Activated B cell treated with CpG ODN at 0.5 μM for 24 hours (primary cell): ENCODE measurements at regions not wholly inside any gene's neighbourhood (a gene's known extent, or its start where the extent isn't known, plus 50 kb on each side); places are given as distances from the start of the nearest gene placed in this dataset.

Experiments used
- ATAC-seq: fragments of 200-7000 bp; cut with Tn5 transposase; one replicate; pipeline ENCODE4 v1.10.0; 2021; ENCODE audit warnings: low read depth, mild to moderate bottlenecking, moderate library complexity
- CTCF ChIA-PET: fragments of 350-600 bp; sonication (Branson Sonifier 250); formaldehyde crosslinking; loops from one replicate; lab custom pipeline; 2021; ENCODE audit warnings: antibody characterized with exemption; lab: Charles Lee
- POLR2A ChIA-PET: fragments of 350-600 bp; sonication (Branson Sonifier 250); formaldehyde crosslinking; loops from one replicate; lab custom pipeline; 2021; ENCODE audit warnings: antibody characterized with exemption; lab: Charles Lee
- DNase-seq: peaks from one replicate; pipeline ENCODE4 v3.0.0; 2022
- H3K27ac Mint-ChIP-seq: one replicate; pipeline ENCODE4 v1.8.0; 2020; ENCODE audit warnings: mixed read lengths
- H3K27me3 Mint-ChIP-seq: one replicate; pipeline ENCODE4 v1.8.0; 2021; ENCODE audit warnings: mixed read lengths
- H3K36me3 Mint-ChIP-seq: one replicate; pipeline ENCODE4 v1.8.0; 2021; ENCODE audit warnings: low read depth, mixed read lengths
- H3K4me1 Mint-ChIP-seq: one replicate; pipeline ENCODE4 v1.8.0; 2021; ENCODE audit warnings: mixed read lengths
- H3K4me3 Mint-ChIP-seq: one replicate; pipeline ENCODE4 v1.8.0; 2020; ENCODE audit warnings: mild to moderate bottlenecking, mixed read lengths
- H3K9me3 Mint-ChIP-seq: one replicate; pipeline ENCODE4 v1.8.0; 2020; ENCODE audit warnings: mixed read lengths
- intact Hi-C: fragments of 100-400 bp; cut with micrococcal nuclease; formaldehyde crosslinking; loops from one replicate; pipeline ENCODE4 v1.15.1; 2024
- TF ChIP-seq, protein P1 (sequence below): fragments of 200-600 bp; IDR thresholded peaks from one replicate; pipeline ENCODE4 v1.8.0; 2022; ENCODE audit warnings: antibody characterized with exemption, mild to moderate bottlenecking

DNA sequence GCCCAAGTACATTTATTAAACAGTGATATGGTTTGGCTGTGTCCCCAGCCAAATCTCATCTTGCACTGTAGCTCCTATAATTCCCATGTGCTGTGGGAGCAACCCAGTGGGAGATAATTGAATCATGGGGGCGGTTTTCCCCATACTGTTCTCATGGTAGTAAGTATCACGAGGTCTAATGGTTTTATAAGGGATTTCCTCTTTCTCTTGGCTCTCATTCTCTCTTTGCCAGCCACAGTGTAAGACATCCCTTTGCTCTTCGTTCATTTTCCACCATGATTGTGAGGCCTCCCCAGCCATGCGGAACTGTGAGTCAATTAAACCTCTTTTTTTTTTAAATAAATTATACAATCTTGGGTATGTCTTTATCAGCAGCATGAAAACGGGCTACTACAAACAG is 228.0 kb upstream of the TP63 start:
- ATAC-seq: no peak
- Mint-ChIP-seq H3K9me3 (peaks cover 2% of the 10 kb centered on the region), H3K4me3 (no peak overlapping the region), H3K4me1 (no peaks in the 10 kb centered on the region), H3K27me3 (no peaks in the 10 kb centered on the region), H3K27ac (no peak overlapping the region), H3K36me3 (no peaks in the 10 kb centered on the region)
- TF ChIP-seq, protein P1, sequence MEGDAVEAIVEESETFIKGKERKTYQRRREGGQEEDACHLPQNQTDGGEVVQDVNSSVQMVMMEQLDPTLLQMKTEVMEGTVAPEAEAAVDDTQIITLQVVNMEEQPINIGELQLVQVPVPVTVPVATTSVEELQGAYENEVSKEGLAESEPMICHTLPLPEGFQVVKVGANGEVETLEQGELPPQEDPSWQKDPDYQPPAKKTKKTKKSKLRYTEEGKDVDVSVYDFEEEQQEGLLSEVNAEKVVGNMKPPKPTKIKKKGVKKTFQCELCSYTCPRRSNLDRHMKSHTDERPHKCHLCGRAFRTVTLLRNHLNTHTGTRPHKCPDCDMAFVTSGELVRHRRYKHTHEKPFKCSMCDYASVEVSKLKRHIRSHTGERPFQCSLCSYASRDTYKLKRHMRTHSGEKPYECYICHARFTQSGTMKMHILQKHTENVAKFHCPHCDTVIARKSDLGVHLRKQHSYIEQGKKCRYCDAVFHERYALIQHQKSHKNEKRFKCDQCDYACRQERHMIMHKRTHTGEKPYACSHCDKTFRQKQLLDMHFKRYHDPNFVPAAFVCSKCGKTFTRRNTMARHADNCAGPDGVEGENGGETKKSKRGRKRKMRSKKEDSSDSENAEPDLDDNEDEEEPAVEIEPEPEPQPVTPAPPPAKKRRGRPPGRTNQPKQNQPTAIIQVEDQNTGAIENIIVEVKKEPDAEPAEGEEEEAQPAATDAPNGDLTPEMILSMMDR: no peak
- ChIA-PET POLR2A (no interaction called here), CTCF (no interaction called here)
- DNase-seq: no peak
- intact Hi-C loops: no loop called here

DNA sequence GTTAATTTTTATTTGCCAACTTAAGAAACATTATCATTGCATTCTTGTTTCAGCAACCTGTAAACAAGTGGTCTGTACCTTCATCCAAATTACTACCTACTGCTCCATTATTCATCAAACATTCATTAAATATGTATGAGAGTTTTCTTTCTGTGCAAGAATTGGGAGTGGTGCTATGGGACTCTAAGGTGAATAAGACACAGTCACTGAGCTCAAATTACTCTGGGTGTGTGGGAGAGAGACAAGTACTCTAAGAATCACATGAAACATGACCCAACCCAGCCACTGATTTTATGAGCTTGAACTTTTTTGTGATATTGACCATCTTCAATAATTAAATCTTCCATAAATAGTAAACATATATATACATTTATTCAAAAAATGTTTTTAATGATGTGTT is 227.2 kb upstream of the TP63 start:
- DNase-seq (no peak), ATAC-seq (no peak)
- CTCF ChIA-PET: no interaction called here
- Mint-ChIP-seq H3K4me3 (no peak overlapping the region), H3K27ac (no peak overlapping the region), H3K27me3 (no peaks in the 10 kb centered on the region), H3K9me3 (peaks cover 2% of the 10 kb centered on the region), H3K4me1 (no peaks in the 10 kb centered on the region), H3K36me3 (no peaks in the 10 kb centered on the region)
- intact Hi-C loops: no loop called here
- TF ChIP-seq, protein P1: no peak
- POLR2A ChIA-PET: no interaction called here

DNA sequence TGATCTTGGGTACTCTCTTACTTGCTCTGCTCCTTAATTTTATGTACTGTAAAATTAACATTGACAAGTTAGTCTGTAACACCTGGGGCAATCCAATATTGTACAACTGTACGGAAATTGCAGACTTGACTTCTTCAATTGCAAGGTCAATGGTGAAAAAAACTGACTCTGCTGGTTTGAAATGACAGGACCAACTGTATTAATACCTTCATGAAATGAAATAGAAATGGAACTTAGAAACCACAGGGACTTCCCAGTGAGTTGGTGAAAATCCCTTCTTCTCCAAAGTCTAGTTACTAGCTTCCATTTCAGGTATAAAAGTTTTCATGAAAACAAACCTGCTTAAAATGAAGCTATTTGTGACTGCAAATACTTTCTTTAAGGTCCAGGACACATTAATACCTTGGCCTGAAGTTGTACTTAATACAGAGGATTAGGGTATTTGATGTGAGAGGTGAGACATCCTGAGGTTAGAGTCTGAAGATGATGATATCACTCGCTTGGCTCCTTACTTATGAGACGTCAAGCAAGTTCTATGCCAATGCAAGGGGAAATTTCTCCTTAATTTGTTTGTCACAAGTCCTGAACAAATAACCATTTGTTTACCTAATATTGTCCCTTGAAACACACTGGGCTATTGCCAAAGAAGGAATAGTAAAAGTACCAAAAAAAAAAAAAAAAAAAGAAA is 226.2 kb upstream of the TP63 start:
- intact Hi-C loops: no loop called here
- Mint-ChIP-seq H3K4me3 (no peak overlapping the region), H3K9me3 (peaks cover 2% of the 10 kb centered on the region), H3K27me3 (no peaks in the 10 kb centered on the region), H3K36me3 (no peaks in the 10 kb centered on the region), H3K27ac (no peak overlapping the region), H3K4me1 (no peaks in the 10 kb centered on the region)
- POLR2A ChIA-PET: no interaction called here
- TF ChIP-seq, protein P1: no peak
- DNase-seq (no peak), ATAC-seq (no peak)
- CTCF ChIA-PET: no interaction called here

DNA sequence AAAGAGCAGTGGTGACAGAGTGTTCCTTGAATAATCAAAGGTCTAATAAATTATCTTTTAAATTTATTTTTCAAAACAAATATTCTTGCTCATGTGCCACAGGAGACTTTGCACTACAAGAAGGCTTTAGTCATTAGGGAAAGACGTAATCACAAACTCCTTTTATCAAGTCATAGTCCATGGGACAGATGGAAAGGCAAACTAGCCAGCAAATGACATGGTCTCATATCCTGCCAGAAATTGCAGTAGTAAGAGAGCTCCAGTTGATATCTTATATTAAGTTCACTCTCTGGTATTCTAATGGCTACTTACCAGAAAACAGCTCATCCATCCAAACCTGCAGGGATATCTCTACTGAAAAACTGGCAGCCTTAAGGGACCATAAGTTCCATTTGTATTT is 225.0 kb upstream of the TP63 start:
- ATAC-seq (no peak), DNase-seq (no peak)
- no peak overlapping the region for H3K4me3 Mint-ChIP-seq
- intact Hi-C loops: no loop called here
- TF ChIP-seq, protein P1: no peak
- CTCF ChIA-PET: no interaction called here
- peaks cover 2% of the 10 kb centered on the region for H3K9me3 Mint-ChIP-seq
- H3K27ac Mint-ChIP-seq: no peak overlapping the region
- POLR2A ChIA-PET: no interaction called here
- no peaks in the 10 kb centered on the region for H3K4me1 Mint-ChIP-seq
- H3K27me3 Mint-ChIP-seq: no peaks in the 10 kb centered on the region
- H3K36me3 Mint-ChIP-seq: no peaks in the 10 kb centered on the region

DNA sequence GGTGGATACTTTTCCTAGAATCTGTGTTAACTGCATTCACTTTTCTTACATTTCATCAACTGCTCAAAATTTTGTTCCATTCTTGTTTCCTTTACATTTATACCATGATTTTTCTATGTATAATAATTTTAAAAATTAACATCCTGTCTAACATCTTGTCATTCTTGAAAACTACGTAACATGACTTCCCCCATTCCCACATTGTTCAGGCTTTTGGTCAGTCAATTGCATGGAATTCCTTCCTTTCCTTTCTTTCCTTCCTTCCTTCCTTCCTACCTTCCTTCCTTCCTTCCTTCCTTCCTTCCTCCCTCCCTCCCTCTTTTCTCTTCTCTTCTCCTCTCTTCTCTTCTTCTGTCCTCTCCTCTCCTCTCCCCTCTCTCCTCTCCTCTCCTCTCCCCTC is 220.7 kb upstream of the TP63 start:
- no peaks in the 10 kb centered on the region for H3K4me1 Mint-ChIP-seq
- TF ChIP-seq, protein P1: no peak
- DNase-seq (no peak), ATAC-seq (no peak)
- intact Hi-C loops: no loop called here
- H3K27me3 Mint-ChIP-seq: no peaks in the 10 kb centered on the region
- no peak overlapping the region for H3K4me3 Mint-ChIP-seq
- ChIA-PET POLR2A (no interaction called here), CTCF (no interaction called here)
- H3K9me3 Mint-ChIP-seq: no peaks in the 10 kb centered on the region
- no peaks in the 10 kb centered on the region for H3K36me3 Mint-ChIP-seq
- no peak overlapping the region for H3K27ac Mint-ChIP-seq
